ENCODE measurements at regions not wholly inside any gene's neighbourhood (a gene's known extent, or its start where the extent isn't known, plus 50 kb on each side); places are given as distances from the start of the nearest gene placed in this dataset.

DNA sequence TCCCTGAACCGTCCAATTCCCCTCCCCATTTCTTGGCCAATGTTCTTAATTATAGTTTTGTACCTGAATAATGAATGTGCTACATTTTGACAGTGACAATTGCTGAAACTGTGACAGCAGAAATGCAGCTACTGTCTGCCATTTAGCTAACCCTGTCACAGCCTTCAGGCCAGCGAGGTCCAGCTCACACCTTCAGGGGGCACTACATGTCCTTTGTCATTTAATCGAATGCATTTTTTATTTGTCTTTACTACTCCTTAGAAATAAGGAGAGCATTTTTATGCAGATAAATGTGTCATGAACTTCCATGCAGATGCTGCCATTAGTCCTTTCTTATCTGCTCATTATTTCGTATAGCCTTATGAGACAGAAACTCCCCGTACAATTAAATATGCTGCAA lies 159.9 kb downstream of the MZT1 start:
- TF ChIP-seq, protein P1, sequence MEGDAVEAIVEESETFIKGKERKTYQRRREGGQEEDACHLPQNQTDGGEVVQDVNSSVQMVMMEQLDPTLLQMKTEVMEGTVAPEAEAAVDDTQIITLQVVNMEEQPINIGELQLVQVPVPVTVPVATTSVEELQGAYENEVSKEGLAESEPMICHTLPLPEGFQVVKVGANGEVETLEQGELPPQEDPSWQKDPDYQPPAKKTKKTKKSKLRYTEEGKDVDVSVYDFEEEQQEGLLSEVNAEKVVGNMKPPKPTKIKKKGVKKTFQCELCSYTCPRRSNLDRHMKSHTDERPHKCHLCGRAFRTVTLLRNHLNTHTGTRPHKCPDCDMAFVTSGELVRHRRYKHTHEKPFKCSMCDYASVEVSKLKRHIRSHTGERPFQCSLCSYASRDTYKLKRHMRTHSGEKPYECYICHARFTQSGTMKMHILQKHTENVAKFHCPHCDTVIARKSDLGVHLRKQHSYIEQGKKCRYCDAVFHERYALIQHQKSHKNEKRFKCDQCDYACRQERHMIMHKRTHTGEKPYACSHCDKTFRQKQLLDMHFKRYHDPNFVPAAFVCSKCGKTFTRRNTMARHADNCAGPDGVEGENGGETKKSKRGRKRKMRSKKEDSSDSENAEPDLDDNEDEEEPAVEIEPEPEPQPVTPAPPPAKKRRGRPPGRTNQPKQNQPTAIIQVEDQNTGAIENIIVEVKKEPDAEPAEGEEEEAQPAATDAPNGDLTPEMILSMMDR (IDR thresholded peaks at IDR 0.05; ENCODE audit: low read length) = no peak
- no peak for TF ChIP-seq EZH2 (IDR thresholded peaks at IDR 0.05; ENCODE audit: borderline replicate concordance, low read length)

Measured in OCI-LY1 (cell line).